ENCODE measurements at regions not wholly inside any gene's neighbourhood (a gene's known extent, or its start where the extent isn't known, plus 50 kb on each side); places are given as distances from the start of the nearest gene placed in this dataset.

- no peak for DNase-seq (ENCODE audit: low spot score)
Measured at GRCh38 chr21:17900990-17901385, 81.8 kb upstream of the C21orf91 start.

GRCh38 chr21:17900281-17900989 lies 81.3 kb upstream of the C21orf91 start:
- no peak for DNase-seq (ENCODE audit: low spot score)

- DNase-seq (ENCODE audit: low spot score) = no peak
Measured at GRCh38 chr21:17889171-17889570, 70.0 kb upstream of the C21orf91 start.

GRCh38 chr21:17869115-17869514 lies 50.0 kb upstream of the C21orf91 start:
- DNase-seq (ENCODE audit: low spot score) = no peak
